Gastroesophageal sphincter (tissue), 4 donors: ENCODE measurements at regions not wholly inside any gene's neighbourhood (a gene's known extent, or its start where the extent isn't known, plus 50 kb on each side); places are given as distances from the start of the nearest gene placed in this dataset.

Experiments used
- ATAC-seq: fragments of 150-250 bp; one replicate; pipeline ENCODE4 v1.9.1; 2016; ENCODE audit warnings: mild to moderate bottlenecking, moderate library complexity
- H3K27ac ChIP-seq, 4 donors: fragments of 200-600 bp; sonication (generic) in 3 of 4; 1 replicate in 3 of 4; 2 replicates in 1 of 4; pipeline ENCODE4 v1.5.1; 2016 to 2019
- H3K27me3 ChIP-seq: fragments of 200-600 bp; sonication (generic); one replicate; pipeline ENCODE4 v1.5.1; 2019
- H3K36me3 ChIP-seq, 2 donors: fragments of 200-600 bp; sonication (generic); one replicate each; pipeline ENCODE4 v1.5.1; 2019; ENCODE audit warnings: control low read depth in 1 of 2
- H3K4me1 ChIP-seq, 3 donors: fragments of 200-600 bp; sonication (generic); 1 replicate in 2 of 3; 2 replicates in 1 of 3; pipeline ENCODE4 v1.5.1; 2016 to 2019; ENCODE audit warnings: control low read depth in 2 of 3
- H3K4me3 ChIP-seq, 2 donors: fragments of 200-600 bp; sonication (generic); one replicate each; pipeline ENCODE4 v1.5.1; 2019; ENCODE audit warnings: mild to moderate bottlenecking in 1 of 2, moderate library complexity in 1 of 2
- H3K9me3 ChIP-seq, 3 donors: fragments of 200-600 bp; sonication (generic); one replicate each; pipeline ENCODE4 v1.5.1; 2017 to 2019; ENCODE audit warnings: control low read depth in 2 of 3
- CTCF ChIP-seq, 4 experiments: fragments of 200-600 bp in 2 of 4; fragments of 450-650 bp in 2 of 4; sonication (generic) in 1 of 4; IDR thresholded peaks; one replicate each; pipeline ENCODE4 v1.5.1; 2017 to 2019; ENCODE audit warnings: antibody characterized with exemption in 4 of 4, mild to moderate bottlenecking in 2 of 4, moderate library complexity in 2 of 4
- EP300 ChIP-seq: sonication (generic); formaldehyde crosslinking; IDR thresholded peaks from one replicate; pipeline ENCODE4 v1.6.1; 2017; ENCODE audit warnings: antibody characterized with exemption, mild to moderate bottlenecking
- POLR2A ChIP-seq, 2 donors: fragments of 450-650 bp; IDR thresholded peaks; one replicate each; pipeline ENCODE4 v1.6.1; 2017; ENCODE audit warnings: antibody characterized with exemption in 2 of 2, mild to moderate bottlenecking in 2 of 2, moderate library complexity in 1 of 2
- POLR2AphosphoS5 ChIP-seq: sonication (generic); formaldehyde crosslinking; IDR thresholded peaks from one replicate; pipeline ENCODE4 v1.6.1; 2017; ENCODE audit warnings: antibody characterized with exemption
- WGBS, 2 donors: methylation state at CpG; one replicate each; pipeline ENCODE4 v1.1.5; 2018; ENCODE audit warnings: low coverage in 1 of 2; 5-methylcytosine and 5-hydroxymethylcytosine counted together

DNA sequence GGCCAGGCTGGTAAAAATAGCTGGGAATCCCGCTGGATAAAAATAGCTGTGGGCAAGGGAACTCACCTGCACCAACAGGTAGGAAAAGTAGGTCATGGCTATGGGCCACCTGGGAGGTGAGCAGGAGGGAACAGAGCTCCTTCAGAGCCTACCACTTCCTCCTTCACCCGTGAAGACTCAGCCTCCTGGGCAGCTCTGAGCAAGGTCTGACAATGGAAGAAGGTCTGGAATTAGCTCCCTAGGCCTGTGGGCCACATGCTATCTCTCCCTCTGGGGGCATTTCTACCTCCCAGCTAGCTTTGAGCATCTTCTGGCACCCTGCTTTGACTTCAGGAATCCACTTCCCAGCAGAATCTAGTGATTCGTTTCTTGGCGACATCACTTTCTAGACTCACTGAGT, 153.9 kb downstream of the MRPL14 start:
- ATAC-seq, result no peak

GRCh38 chr6:43972913-43973300, 154.3 kb downstream of the MRPL14 start:
- peak overlapping the region; percentile 51 to 80 (median 77) for H3K27ac ChIP-seq
- 10 to 13% methylated on average over 2 to 3 of the region's 3 CpGs for WGBS, 2 donors
- TF ChIP-seq POLR2AphosphoS5, result peak; percentile 78
- no peak for TF ChIP-seq POLR2A (IDR thresholded peaks at IDR 0.05)
- TF ChIP-seq EP300, result no peak
- no peak for TF ChIP-seq CTCF (IDR thresholded peaks at IDR 0.05)
- no peak overlapping the region for H3K4me3 ChIP-seq
- H3K9me3 ChIP-seq, result no peaks in the 10 kb centered on the region
- H3K27me3 ChIP-seq, result no peaks in the 10 kb centered on the region
- ATAC-seq, result peak; percentile 89
- H3K4me1 ChIP-seq, result peaks cover 4 to 43% (median 17%) of the 10 kb centered on the region in 3 donors
- no peaks in the 10 kb centered on the region for H3K36me3 ChIP-seq

More for the DNA sequence above, 153.9 kb downstream of the MRPL14 start:
- no peaks in the 10 kb centered on the region for H3K36me3 ChIP-seq
- peak overlapping the region in 3 of 4 donors; percentile 74 to 80 (median 80) for H3K27ac ChIP-seq
- TF ChIP-seq EP300 (no peak), POLR2AphosphoS5 (no peak), POLR2A (IDR thresholded peaks at IDR 0.05) (no peak), CTCF (IDR thresholded peaks at IDR 0.05) (no peak)
- no peaks in the 10 kb centered on the region for H3K9me3 ChIP-seq
- 57 to 64% methylated on average over 1 to 3 of the region's 4 CpGs for WGBS, 2 donors
- no peaks in the 10 kb centered on the region for H3K27me3 ChIP-seq
- peaks cover 4 to 46% (median 17%) of the 10 kb centered on the region in 3 donors for H3K4me1 ChIP-seq
- no peak overlapping the region for H3K4me3 ChIP-seq

DNA sequence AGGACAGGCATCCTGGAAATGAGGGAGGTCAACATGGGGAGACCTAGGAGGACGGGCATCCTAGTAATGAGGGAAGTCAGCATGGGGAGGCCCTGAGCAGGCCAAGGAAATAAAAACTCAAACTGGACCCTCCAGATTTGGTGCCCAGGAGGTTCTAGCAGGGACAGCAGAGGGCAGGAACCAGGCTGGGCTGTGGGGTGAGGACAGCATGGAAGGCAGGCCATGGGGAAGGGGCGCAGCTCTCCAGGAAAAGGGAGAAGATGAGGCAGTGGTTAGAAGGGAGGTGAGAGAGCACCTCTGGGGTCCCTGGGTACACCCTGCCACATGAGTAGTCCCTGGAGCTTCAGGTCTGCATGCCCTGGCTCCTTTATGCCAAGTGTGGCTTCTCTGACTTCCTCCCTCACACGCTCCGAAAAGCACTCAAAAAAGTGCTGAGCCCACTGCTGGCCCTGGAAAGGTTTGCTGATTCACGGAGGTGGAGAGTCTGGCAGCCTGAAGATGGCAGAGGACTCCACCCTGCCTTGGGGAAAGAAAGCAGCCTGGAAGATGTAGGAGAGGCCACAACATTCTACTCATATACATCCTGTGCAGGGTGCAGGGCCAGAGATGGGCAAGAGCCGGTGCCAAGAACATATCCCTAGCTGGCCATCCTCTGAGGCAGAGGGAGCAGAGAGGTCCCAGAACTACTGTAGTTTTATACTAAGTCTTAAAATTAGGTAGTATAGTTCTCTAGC, 154.9 kb downstream of the MRPL14 start:
- no peak for TF ChIP-seq POLR2A (IDR thresholded peaks at IDR 0.05)
- no peak for TF ChIP-seq CTCF (IDR thresholded peaks at IDR 0.05)
- no peak for TF ChIP-seq POLR2AphosphoS5
- no peak for TF ChIP-seq EP300
- WGBS, 2 donors, result 52% methylated on average over 3 of the region's 6 CpGs; no CpG with 5 or more reads in 1 of the 2 donors
- no peak overlapping the region for H3K4me3 ChIP-seq
- peak overlapping the region; percentile 51 to 80 (median 77) for H3K27ac ChIP-seq
- no peaks in the 10 kb centered on the region for H3K9me3 ChIP-seq
- no peaks in the 10 kb centered on the region for H3K36me3 ChIP-seq
- H3K27me3 ChIP-seq, result no peaks in the 10 kb centered on the region
- H3K4me1 ChIP-seq, result peaks cover 4 to 43% (median 17%) of the 10 kb centered on the region in 3 donors
- ATAC-seq, result peak; percentile 55

DNA sequence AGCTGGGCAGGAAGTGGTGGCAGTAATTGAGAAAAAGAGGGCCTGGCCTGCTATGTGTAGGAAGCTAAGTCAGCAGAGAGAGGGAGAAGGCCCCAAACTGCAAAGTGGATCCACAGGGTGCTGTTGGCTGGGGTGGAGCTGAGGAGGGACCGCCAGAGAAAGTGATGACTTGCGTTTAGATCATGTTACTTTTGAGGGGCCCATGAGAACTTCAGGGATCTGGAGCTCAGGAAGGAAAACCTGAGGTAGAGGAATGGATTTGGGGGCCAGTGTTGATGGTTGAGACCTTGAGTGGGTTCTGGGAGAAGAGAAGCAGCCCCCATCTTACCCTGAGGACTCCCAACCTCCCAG, 155.5 kb downstream of the MRPL14 start:
- TF ChIP-seq CTCF (IDR thresholded peaks at IDR 0.05), result no peak
- TF ChIP-seq EP300, result no peak
- H3K9me3 ChIP-seq, result no peaks in the 10 kb centered on the region
- peak overlapping the region in 3 of 4 donors; percentile 74 to 80 (median 80) for H3K27ac ChIP-seq
- WGBS, 2 donors, result 93 to 95% methylated on average over 2 of the region's 2 CpGs
- no peaks in the 10 kb centered on the region for H3K27me3 ChIP-seq
- no peaks in the 10 kb centered on the region for H3K36me3 ChIP-seq
- no peak overlapping the region for H3K4me3 ChIP-seq
- ATAC-seq, result no peak
- H3K4me1 ChIP-seq, result peaks cover 4 to 43% (median 17%) of the 10 kb centered on the region in 3 donors
